ENCODE measurements at regions not wholly inside any gene's neighbourhood (a gene's known extent, or its start where the extent isn't known, plus 50 kb on each side); places are given as distances from the start of the nearest gene placed in this dataset.

DNA sequence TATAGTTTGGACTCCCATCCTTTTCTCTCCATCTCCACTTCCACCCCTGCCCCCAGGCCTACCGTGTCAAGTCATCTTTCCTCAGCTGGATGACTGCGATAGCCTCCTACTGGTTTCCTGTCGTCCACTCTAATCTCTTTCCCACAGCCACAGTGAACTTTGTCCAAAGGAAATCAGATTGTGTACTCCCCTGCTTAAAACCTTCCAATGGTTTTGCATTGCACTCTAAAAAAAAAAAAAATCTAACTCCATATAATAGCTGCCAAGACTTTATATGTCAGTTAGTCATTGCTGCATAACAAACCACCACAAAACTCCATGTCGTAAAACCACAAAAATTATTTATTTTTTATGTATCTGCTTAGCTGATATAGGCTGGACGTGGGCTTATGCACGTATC lies 160.2 kb upstream of the CCDC68 start:
- DNase-seq = no peak

DNA sequence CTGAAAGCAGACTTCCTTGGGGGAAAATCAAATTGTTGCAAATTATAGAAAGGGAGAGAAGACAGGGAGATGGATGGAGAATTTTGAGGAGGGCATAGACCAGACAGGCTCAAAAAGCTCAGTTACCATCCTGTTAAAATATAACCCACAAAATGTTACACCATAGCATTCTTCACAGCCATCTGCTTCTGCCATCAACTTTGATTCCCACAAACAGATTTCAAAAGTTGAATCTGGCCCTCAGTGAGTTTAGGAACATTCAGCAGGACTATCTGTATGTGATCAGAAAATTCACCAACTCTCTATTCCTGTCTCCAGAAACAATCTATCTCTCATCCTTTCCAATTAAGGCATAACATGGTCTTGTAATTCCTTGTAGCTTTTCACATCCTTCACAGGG lies 159.8 kb upstream of the CCDC68 start:
- DNase-seq = no peak

DNA sequence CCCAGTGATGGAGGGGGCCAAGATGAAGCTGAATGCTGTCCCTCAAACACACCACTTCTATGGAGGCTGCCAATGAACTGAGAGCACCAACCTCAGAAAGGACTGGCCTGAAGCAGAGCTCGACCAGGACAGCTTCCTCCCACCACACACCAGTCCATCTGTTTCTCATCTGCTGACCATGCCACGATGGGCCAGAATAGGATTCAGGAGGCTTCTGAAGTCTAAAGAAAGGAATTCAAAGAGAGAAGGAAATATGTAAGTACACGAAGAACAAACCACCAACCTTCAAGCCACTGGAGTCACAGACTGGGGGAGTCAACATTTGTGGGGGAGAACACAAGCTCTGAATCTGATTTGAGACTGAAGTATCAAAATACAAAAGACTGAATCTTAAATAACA lies 157.6 kb upstream of the CCDC68 start:
- no peak for DNase-seq

DNA sequence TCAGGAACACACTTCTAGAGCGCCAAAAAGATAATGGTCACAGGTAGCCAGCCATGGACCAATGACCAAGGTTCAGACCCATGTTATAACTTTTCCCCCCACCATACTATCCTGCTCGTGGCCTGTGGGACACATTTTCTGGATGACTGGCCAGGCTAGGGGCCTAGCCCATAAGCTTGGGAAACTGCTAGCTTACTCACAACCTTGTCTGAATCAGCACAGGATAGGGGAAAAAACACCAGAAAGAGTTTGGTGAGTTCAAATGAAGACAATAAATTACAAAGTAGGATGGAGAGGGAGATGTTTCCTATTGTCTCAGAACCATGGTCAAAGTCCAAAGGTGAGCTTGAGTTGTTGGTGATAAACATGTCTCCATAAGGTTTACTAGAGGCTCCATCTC lies 156.3 kb upstream of the CCDC68 start:
- no peak for DNase-seq

DNA sequence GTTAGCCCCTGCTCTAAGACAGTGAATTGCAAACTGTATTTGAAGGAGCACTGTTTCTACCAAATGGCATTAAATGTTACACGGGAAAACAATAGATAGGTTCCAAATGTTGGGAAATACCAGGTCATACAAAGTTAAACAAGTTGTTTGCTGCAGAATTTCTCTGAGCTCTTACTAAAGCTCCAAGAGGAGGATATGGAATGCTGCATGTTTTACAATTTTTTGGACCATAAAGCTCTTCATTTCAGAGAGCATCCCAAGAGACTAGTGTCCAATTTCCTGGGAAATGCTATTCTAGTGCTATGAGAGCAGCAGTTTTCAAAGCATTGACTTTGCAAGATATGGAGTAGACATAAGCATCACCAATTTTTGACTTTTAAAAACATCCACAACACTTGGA lies 155.6 kb upstream of the CCDC68 start:
- DNase-seq = no peak

DNA sequence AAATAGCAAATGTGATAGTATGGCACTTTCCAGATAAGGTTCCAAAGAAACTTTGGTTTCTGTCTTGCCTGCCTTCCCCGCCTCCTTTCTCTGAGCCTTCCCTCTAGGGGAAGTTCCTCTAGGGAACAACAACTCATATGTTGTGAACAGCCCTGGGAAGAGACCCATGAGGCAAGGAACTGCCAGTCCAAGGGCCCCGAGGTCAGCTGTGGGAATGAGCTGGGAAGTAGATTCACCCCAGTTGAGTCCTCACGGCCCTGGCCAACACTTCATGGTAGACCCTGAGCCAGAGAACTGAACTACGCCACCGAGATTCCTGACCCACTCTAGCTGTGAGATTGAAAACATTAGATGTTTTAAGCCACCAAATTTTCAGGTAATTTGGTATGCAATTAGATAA lies 154.5 kb upstream of the CCDC68 start:
- no peak for DNase-seq

DNA sequence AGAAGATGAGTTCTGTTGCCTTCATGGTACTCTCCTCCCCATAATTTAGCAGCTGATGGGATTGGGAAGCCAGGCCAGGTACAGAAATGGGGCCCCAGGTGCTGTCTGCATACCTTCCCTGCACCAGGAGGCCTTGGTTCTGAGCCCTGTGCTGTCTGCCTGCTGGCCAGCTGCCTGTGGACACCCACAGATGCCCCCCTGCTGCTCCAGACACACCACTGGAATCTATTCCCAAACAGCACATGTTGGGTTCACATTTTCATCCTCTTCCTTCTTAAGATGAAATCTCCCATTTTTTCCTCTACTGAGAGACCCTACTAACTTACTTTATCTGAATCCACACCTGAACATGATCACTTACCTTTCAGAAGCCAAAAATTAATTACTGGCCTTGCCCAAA lies 152.0 kb upstream of the CCDC68 start:
- DNase-seq = no peak

DNA sequence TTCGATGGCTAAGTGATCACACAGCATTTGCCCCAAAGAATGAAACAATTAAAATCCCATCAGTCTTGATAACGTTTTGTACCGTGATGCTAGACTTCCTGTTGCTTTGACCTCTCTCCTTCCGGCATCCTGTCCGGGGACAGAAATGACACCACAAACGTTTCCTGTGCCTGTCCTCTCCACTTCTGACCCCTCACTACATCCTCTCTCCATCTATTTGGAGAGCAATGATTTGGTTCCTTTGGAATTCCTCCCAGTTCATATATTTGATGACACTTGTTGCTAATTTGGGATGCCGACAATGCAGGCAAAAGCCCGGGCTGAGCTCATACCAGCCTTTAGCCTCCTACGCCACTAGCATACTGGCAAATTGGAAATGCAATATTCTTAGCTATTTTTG lies 151.2 kb upstream of the CCDC68 start:
- DNase-seq = no peak

DNA sequence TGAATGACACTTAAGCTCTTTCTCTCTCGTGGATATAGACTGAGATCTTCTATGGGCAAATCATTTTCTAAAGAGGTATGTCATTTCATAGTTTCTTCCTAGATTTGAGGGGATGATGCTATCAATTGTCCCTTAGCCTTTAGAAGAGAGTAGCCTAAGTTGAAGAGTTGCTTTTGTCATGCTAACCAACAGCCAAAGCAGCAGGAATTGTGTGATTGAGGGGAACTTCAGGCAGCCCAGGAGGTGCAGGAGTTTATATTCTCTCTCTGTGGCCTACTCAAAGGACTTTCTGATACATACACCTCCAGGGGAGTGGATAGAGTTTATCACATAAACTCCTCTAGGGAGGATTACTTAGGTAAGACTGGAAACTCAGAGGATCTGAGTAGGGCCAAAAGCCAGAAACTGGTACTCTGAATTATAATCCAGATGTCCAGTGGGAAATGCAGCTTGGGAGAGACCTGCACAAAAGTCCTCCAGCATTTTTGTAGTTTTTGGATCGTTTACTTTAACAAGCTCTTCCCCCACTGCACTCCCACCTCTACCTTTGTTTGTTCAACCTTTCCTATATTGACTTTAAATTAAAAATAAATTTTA lies 150.7 kb upstream of the CCDC68 start:
- DNase-seq = no peak

DNA sequence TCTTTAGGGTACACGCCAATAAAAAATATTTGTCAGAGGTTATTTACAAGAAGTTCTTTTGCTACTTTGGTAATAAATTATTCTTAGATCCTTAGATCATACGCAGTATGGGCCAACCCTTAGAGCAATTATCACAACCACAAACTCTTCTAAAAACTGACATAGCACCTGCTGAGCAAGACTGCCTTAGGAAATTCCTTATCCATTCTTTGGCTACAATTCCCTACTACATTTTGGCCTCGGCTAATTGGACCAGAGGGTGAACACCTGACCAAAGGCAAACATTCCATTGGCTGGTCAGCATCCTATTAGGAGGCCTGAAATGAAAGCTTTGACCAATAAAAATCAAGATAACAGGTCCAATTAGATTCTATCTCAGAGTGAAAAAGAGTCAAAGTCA lies 147.6 kb upstream of the CCDC68 start:
- no peak for DNase-seq

DNA sequence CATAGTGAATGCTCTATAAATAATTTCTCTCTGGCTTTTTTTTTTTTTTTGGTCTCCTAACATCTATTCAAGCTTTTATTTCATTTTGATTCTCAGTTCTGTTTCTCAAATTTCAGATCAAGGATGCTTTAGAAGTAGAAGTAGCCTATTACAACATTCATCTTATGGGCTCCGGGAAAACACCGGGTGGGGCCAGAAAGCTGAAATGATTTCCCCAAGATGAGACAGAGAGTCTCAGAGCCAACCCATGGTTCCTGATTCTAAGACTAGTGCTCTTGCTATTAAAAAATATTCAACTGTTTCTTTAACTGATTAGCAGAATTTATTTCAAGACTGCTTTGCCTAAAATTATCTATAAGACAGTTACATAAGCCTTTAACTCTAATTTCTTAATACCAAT lies 147.2 kb upstream of the CCDC68 start:
- DNase-seq = no peak

DNA sequence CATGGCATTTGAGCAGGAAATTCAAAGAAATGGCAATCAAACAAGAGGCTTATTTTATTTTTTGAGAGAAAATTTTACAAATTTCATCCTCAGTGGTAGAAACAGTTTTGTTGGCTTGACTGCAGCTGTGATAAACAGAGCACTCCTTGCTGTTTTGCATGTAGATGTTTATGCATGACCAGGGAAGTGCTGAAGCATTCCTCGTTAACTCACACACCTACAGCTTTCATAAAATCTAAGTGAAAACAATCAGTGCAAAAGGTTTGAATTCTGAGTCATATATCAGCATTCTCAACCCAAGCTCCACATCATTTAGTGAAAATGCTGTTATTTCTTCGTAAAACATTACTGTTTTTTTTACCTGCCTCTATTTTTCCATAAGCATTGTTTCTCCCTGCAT lies 146.6 kb upstream of the CCDC68 start:
- no peak for DNase-seq

DNA sequence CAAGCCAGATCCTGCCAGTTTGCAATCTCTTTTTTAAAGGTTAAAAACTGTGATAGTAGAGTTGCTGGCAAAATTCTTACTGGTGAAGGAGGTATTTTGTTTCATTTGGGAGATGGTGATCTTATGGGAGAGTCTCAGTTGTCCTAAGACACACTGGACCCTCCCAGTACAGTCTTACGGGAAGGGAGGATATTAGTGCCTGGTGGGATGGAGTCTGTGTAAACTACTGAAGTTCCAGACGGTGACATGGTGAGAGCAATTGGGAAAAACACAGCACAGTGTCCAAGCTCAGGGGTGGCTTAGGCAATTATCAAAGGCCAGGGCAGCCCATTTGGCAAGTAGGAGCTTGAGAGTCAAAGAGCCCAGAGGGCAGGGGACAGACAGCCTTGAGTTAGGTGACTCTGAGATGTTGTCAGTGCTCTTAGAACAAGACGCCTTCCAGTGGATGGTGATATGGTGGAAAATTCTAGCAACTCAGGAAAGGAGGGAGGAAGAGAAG lies 143.7 kb upstream of the CCDC68 start:
- DNase-seq = no peak

DNA sequence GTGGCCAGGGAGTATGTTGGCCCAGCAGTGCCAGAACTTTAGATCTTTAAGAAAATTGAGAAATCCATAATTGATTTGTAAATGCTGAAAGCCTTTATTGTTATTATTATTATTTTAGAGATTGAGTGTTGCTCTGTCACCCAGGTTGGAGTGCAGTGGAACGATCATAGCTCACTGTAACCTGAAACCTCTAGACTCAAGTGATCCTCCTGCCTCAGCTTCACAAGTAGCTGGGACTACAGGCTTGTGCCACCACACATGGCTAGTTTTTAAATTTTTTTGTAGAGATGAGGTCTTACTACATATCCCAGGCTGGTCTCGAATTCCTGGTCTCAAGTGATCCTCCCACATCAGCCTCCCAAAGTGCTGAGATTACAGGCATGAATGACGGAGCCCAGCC lies 143.2 kb upstream of the CCDC68 start:
- DNase-seq = no peak

DNA sequence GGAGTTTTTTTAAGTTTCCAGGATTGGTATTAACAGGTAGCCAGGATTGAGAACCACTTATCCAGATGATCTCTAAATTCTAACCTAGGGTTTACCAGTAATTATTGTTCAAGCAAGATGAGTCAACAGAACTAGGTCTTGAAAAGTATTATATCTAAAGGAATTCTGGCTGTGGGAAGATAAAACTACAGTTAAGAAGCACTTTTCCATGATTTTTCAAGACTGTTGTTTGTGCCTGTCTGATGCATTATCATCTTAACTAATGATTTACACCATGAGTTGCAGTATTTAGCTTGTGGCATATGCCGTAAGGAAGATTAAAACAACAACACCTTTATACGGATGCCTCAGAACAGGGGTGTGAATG lies 142.2 kb upstream of the CCDC68 start:
- DNase-seq = no peak

DNA sequence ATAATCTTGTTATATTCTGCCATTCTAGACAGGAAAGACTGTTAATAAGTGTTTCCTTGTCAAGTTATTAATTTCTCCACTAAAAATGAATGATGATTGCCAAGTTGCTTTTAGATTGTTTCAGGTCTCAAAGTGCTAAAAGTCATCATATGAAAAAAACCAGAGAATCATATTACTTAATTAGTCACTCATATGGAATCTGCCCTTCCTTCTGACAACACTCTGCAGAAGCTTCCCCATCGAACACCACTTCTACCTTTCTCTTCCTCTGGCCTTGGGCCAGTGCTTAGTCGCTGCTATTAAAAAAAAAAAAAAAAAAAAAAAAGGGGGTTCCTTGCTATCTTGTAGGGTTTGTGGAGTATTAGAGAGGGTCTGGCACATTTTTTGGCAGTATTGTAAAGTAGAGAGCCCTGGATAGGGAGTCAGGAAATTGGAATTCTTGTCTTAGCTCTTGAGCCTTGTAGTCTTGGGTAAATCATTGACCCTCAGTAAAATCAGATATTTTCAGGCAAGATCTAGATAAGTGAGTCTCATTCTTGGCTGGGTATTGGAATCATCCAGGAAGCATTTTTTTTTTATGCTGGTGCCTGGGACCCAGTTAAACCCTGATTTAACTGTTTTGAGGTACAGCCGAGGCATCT lies 141.7 kb upstream of the CCDC68 start:
- no peak for DNase-seq

DNA sequence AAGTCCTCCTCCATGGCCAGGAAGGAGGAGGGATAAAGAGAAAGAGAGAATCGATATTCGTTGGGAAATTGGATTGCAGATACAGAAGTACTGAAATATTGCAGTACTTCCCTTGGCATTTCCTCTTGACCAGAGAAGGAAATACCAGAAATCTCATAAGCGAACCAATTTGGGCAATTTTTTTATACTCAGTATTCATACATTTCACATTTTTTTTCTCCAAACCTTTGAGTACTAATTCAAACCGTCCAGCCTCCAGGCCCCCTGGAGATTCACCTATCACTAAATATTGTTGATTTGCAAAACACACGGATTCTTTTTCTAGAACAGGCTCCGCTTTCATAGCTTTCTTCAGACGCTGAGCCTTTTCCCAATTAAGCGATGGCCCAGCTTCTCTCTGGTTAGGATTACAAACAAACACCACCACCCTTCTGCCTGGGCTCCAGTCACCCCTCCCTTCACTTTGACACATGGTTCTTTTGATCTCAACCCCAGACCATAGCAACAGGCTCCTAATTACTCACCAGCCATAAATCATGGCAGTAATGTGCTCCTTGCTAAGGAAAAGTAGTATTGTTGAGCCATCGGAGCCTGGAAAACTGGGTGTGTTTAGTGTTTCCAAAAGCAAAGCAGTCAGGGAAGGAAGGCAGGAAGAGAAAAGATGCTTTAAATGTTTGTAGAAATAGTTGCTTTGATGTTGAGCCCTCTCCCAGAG lies 138.4 kb upstream of the CCDC68 start:
- DNase-seq = no peak

DNA sequence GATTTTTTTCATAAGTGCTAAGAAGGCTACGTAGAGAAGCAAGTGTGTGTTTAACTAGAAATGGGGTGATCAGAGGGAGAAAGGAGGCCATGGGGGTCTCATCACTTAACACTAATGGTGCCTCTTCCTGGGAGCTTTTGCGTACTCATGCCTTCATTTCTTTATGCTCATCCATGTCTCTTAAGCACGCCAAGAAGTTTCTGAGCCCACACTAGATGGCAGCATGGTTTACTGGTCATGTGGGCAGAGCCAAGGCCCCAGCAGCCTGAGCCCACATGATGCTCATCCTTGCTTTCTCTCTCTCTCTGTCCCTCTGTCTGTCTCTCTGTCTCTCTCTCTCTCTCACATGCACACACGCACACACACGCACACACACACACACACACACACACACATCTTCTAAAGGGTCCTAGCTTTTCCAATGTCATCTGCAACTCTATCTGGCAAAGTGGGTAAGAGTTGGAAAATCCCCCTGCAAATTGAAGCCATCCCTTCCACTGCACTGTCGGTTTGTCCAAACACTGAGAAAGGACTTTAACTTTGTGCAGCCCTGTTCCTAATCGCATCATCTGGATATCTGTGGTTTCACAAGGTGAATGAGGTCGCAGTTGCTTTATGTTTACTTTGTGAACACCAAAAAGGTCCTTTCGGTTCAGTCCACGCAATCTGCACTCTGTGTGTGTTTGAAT lies 137.1 kb upstream of the CCDC68 start:
- DNase-seq = peak; percentile 2 to 4

DNA sequence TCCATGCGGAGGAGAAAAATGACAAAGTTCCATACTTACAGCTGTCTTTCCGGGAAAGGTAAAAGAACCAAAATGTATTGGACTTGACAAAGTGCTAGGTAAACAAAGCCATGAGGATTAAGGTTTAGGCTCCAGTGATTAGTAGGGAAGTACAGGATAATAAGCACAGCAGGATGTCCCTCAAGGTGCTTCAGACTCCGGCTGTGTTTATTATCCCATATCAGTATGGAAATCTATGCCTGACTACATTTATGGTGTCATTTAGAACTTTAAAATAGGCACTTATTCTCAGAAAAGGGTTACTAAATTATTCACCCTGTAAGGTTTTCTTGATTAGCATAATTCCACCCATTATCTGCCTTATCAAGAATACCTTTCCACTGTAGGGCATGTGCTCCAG lies 136.3 kb upstream of the CCDC68 start:
- DNase-seq = no peak

DNA sequence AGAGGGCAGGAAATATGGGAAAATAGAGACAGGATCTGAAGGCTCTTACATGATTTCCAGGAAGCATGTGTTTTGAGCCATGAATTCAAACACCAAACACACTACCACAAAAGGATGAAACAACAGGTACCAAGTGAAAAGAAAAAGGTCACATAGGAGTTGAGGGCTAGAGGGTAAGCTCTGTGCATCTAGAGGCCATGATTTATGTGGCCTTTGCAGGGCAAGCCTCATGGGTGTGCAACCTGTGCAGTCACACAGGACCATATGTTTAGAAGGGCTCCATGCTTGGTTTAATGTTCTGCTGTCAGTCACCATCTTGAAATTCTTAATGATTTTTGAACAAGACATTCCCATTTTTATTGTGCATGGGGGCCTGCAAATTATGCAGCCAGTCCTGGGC lies 134.5 kb upstream of the CCDC68 start:
- no peak for DNase-seq

DNA sequence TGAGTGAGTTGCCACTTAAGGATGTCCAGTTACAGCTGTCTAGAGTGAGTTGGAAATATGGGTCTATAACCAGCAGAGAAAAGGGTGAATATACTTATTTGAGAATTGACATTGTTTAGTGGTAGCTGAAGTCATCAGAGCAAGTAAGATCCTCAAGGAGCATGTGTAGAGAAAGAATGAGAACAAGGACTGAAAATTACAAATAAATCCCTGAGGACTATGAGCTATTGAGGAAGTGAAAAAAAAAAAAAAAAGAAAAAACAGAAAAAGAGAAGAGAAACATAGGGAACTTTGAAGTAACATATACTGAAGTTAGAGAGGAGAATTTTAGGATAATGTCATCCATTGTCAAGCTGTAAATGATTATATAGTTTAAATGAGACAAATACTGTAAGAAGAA lies 134.0 kb upstream of the CCDC68 start:
- no peak for DNase-seq

DNA sequence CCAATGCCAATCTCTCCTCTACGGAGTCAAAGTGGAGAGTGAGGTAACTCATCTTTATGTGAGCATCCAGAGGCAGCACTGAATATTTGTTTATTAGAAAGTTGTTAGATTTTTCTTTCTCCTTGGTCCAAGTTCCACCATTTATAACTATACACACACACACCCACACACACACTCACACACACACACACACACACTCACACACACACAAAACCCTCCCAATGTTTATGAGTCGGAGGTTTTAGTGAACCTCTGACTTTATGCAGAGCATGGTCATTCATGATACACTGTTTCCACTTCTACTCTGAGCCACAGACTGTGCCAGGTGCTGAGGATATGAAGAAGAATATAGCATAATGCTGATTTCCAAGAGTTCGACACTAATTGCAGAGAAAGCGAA lies 132.9 kb upstream of the CCDC68 start:
- DNase-seq = no peak

DNA sequence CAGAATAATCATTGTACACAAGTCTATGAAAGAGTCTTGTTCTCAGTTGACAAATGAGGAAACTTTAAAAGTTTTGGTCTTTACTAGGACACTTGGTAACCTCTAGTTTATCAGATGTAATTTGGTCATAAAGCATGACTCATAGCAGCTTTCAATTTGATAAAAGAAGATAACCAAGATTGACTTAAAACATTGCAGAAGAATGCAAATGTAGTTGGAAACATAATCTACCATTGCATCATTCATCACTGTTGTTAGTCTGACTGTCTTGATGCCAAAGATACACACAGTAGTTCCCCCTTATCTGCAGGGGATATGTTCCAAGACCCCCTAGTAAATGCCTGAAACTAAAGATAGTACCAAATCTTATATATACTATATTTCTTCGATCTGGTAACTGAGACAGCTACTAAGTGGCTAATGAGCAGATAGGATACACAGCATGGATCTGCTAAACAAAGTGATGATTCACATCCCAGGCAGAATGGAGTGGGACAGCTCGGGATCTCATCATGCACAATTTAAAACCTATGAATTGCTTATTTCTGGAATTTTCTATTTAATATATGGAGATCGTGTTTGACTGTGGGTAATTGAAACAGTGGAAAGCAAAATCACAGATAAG lies 131.4 kb upstream of the CCDC68 start:
- no peak for DNase-seq

DNA sequence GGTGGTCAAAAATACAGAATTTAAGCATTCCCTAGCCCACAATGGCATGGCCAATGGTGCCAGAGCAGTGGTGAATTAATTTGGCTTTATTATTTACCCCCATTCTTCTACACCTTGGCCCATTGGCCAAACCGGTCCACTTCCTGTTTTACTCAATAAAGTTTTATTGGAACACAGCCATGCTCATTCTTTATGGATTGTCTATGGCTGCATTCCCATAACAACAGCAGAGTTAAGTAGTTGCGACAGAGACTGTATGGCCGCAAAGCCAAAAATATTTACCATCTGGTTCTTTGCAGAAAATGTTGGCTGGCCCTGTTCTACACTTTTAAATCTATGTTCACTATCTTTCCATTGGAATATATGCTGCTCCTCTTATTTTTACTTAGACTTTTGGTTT lies 130.3 kb upstream of the CCDC68 start:
- DNase-seq = no peak

All from AML-193 (cell line).